A673 (cell line): ENCODE measurements at regions not wholly inside any gene's neighbourhood (a gene's known extent, or its start where the extent isn't known, plus 50 kb on each side); places are given as distances from the start of the nearest gene placed in this dataset.

Source experiments
- BruUV-seq: library from RNA; stranded (reverse); fragments of 400-500 nt; replicated peaks from 2 replicates; lab custom pipeline; 2021; lab: Mats Ljungman, UMichigan
- CTCF ChIA-PET: fragments of 300-600 bp; sonication (Branson Sonifier 250); formaldehyde crosslinking; loops from one replicate; lab custom pipeline; 2022; ENCODE audit warnings: antibody characterized with exemption; lab: Charles Lee
- POLR2A ChIA-PET: fragments of 300-600 bp; sonication (Branson Sonifier 250); formaldehyde crosslinking; loops from one replicate; lab custom pipeline; 2022; ENCODE audit warnings: antibody characterized with exemption; ENCODE audit not compliant: low non-redundant PET; lab: Charles Lee
- DNase-seq: peaks from one replicate; pipeline ENCODE4 v3.0.0-alpha.2; 2015; ENCODE audit warnings: low spot score
- H3K27ac ChIP-seq: fragments of 200-600 bp; sonication (generic); 2 replicates; pipeline ENCODE4 v1.5.1; 2016; ENCODE audit warnings: mixed run types, low read depth, mild to moderate bottlenecking, mixed read lengths, antibody characterized with exemption, low read length; ENCODE audit not compliant: poor library complexity, severe bottlenecking
- H3K27me3 ChIP-seq: fragments of 200-600 bp; sonication (generic); replicated peaks from 2 replicates; pipeline ENCODE4 v1.6.1; 2017; ENCODE audit warnings: mixed run types, low read depth, mild to moderate bottlenecking, mixed read lengths, antibody characterized with exemption, low read length; ENCODE audit not compliant: insufficient read depth, poor library complexity
- H3K36me3 ChIP-seq: fragments of 200-600 bp; sonication (generic); 2 replicates; pipeline ENCODE4 v1.6.1; 2016; ENCODE audit warnings: mixed run types, mild to moderate bottlenecking, mixed read lengths, antibody characterized with exemption, low read length; ENCODE audit not compliant: insufficient read depth, poor library complexity, severe bottlenecking
- H3K4me1 ChIP-seq: fragments of 200-600 bp; sonication (generic); 2 replicates; pipeline ENCODE4 v1.6.1; 2017; ENCODE audit warnings: mixed run types, mild to moderate bottlenecking, mixed read lengths, antibody characterized with exemption, low read length; ENCODE audit not compliant: insufficient read depth, poor library complexity, severe bottlenecking
- H3K4me3 ChIP-seq: fragments of 200-600 bp; sonication (generic); 2 replicates; pipeline ENCODE4 v1.5.1; 2016; ENCODE audit warnings: low read depth, mixed run types, mild to moderate bottlenecking, mixed read lengths, low read length; ENCODE audit not compliant: poor library complexity, severe bottlenecking
- H3K9me3 ChIP-seq: fragments of 200-600 bp; sonication (generic); 2 replicates; pipeline ENCODE4 v1.6.1; 2016; ENCODE audit warnings: mixed run types, low read depth, mild to moderate bottlenecking, mixed read lengths, antibody characterized with exemption, low read length; ENCODE audit not compliant: poor library complexity, severe bottlenecking
- EZH2 ChIP-seq: fragments of 200-600 bp; sonication (generic); IDR thresholded peaks from 2 replicates; pipeline ENCODE4 v1.6.1; 2017; ENCODE audit warnings: borderline replicate concordance, low read depth, mild to moderate bottlenecking, mixed read lengths, antibody characterized with exemption, low read length; ENCODE audit not compliant: poor library complexity, severe bottlenecking
- intact Hi-C: fragments of 100-400 bp; cut with micrococcal nuclease; formaldehyde crosslinking; loops from one replicate; pipeline ENCODE4 v1.10.0; 2022; ENCODE audit not compliant: unreplicated experiment
- TF ChIP-seq, protein P1 (sequence below): fragments of 300-800, 200-600 bp; sonication (generic); conservative IDR thresholded peaks from 2 replicates; pipeline ENCODE4 v1.5.1; 2017; ENCODE audit warnings: low read depth, mild to moderate bottlenecking, antibody characterized with exemption, low read length, moderate library complexity, mixed read lengths

DNA sequence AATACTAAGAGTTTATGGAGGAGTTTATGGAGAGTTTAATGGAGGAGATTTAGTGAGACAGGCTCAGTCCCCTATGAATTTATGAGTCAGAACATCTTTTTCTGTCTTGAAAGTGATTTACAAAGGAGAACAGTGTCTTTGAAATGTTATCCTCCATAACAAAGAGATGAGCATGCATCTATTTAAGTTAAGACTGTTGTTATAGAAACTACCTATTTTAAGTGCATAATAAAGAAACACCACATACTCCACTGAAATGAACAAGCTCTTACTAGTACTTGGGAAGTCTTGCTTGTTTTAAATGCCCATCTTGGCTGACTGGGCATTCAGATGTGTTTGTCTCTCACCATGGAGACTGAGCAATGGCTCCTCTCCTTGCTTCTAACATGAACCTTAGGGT is 118.7 kb upstream of the ACP3 start:
- no TSS peak for BruUV-seq
- CTCF ChIA-PET, result no interaction called here
- POLR2A ChIA-PET, result no interaction called here
- H3K4me1 ChIP-seq, result peaks cover 7% of the 10 kb centered on the region
- H3K36me3 ChIP-seq, result no peaks in the 10 kb centered on the region
- H3K27ac ChIP-seq, result no peak overlapping the region
- intact Hi-C loops, result no loop called here
- H3K27me3 ChIP-seq, result no peaks in the 10 kb centered on the region
- H3K9me3 ChIP-seq, result no peaks in the 10 kb centered on the region
- H3K4me3 ChIP-seq, result no peak overlapping the region
- no peak for TF ChIP-seq EZH2
- TF ChIP-seq, protein P1, sequence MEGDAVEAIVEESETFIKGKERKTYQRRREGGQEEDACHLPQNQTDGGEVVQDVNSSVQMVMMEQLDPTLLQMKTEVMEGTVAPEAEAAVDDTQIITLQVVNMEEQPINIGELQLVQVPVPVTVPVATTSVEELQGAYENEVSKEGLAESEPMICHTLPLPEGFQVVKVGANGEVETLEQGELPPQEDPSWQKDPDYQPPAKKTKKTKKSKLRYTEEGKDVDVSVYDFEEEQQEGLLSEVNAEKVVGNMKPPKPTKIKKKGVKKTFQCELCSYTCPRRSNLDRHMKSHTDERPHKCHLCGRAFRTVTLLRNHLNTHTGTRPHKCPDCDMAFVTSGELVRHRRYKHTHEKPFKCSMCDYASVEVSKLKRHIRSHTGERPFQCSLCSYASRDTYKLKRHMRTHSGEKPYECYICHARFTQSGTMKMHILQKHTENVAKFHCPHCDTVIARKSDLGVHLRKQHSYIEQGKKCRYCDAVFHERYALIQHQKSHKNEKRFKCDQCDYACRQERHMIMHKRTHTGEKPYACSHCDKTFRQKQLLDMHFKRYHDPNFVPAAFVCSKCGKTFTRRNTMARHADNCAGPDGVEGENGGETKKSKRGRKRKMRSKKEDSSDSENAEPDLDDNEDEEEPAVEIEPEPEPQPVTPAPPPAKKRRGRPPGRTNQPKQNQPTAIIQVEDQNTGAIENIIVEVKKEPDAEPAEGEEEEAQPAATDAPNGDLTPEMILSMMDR, result no peak
- DNase-seq, result no peak

DNA sequence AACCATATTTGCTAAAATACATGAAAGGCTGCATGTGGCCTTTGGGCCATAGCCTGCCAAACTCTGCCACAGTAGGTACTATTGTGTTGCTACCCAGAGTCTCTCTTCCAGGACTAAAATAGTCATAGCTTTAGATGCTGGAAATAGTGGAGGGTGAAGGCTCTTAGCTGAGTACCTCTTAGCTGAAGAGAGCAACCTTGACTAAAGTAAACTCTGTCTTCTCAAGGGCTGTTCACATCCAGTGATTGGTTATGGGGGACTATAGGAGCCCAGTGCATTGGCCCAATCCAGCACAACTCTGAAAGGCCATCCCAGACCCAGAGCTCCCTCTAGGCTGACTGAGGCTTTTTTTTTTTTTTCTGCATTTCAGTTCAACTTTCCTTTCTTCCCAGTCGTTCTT is 117.8 kb upstream of the ACP3 start:
- POLR2A ChIA-PET, result no interaction called here
- Histone ChIP-seq H3K27me3 (no peaks in the 10 kb centered on the region), H3K9me3 (no peaks in the 10 kb centered on the region), H3K27ac (no peak overlapping the region), H3K4me3 (no peak overlapping the region), H3K36me3 (no peaks in the 10 kb centered on the region), H3K4me1 (peaks cover 7% of the 10 kb centered on the region)
- BruUV-seq, result no TSS peak
- intact Hi-C loops, result no loop called here
- CTCF ChIA-PET, result no interaction called here
- DNase-seq, result no peak
- no peak for TF ChIP-seq EZH2
- TF ChIP-seq, protein P1, result no peak

DNA sequence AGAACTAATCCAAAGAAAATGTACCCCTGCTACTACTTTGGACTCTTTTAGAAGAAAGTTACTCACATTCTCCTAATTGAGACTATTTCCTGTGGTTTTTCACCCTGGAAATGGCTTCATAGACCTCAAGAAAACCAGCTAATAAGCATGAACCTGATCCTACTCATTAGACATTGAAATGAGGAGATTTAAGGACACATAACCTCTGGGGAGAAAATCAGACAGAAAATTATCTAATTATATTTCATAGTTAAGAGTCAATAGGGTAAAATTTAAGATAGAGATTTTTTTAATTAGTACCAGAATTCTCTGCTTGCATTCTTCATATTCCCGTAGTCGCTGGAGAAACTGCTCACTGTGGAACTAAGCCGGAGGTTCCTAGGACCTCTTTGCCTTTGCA is 114.6 kb upstream of the ACP3 start:
- DNase-seq, result peak; percentile 22
- Histone ChIP-seq H3K27me3 (no peaks in the 10 kb centered on the region), H3K4me3 (no peak overlapping the region), H3K27ac (no peak overlapping the region), H3K36me3 (no peaks in the 10 kb centered on the region), H3K9me3 (no peaks in the 10 kb centered on the region), H3K4me1 (peaks cover 7% of the 10 kb centered on the region)
- BruUV-seq, result no TSS peak
- TF ChIP-seq, protein P1, result no peak
- no peak for TF ChIP-seq EZH2
- CTCF ChIA-PET, result no interaction called here
- POLR2A ChIA-PET, result no interaction called here
- intact Hi-C loops, result no loop called here
